ENCODE measurements at regions not wholly inside any gene's neighbourhood (a gene's known extent, or its start where the extent isn't known, plus 50 kb on each side); places are given as distances from the start of the nearest gene placed in this dataset.
"Not testable (repeated sequence)": the region's sequence is repeated elsewhere in the genome, so short reads cannot be mapped to it uniquely, and the experiment has no call there.

DNA sequence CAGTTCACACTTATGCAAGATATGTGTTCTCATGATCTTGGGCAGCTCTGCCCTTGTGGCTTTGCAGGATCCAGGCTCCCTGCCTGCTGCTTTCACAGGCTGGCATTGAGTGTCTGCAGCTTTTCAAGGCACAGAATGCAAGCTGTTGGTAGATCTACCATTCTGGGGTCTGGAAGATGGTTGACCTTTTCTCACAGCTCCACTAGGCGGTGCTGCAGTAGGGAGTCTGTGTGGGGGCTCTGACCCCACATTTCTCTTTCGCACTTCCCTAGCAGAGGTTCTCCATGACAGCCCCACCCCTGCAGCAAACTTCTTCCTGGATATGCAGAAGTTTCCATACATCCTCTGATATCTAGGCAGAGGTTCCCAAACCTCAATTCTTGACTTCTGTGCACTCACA, 500.5 kb downstream of the BRINP3 start:
- no peak for DNase-seq

DNA sequence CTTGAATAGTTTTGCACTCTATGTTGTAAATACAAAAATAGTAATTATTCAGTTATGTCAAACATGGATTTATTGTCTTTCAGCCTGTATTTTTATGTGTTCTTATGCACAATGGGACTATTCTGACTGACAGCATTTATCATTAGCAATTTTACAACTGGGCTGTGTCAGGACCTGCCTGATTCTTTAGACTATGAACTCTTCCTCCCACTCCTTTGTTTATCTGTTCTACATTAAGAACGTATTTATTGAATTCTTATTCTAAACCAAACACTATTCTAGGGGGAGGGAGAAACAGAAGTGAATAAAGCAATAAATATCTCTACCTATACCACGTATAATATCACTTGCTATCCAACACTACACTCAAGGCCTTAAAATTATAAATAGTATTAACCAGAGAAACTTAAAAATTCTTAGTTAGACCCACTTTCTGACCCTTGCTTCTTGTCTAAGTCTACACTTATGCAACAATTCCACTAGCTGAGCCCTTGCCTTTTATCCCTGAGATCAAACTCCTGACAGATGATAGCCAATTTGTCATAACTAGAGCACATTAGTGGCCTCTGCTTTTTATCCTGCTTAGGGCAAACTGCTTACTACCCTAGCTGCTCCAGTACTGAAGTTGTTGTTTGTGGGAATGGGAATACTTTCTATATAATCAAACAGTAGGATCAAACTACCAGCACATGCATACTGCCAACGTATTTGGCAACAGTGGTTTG, 494.3 kb downstream of the BRINP3 start:
- DNase-seq: no peak

DNA sequence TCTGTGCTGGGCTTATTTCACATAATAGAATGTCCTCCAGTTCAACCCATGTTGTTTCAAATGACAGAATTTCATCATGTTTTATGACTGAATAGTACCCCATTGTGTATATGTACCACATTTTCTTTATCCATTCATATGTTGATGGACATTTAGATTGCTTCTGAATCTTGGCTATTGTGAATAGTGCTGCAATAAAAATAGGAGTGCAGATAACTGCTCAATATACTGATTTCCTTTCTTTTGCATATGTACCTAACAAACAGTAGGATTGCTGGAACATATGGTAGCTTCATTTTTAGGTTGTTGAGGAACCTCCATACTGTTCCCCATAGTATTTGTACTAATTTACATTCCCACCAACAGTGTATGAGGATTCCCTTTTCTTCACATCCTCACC, 491.1 kb downstream of the BRINP3 start:
- DNase-seq: no peak

- no peak for DNase-seq
Observed at GRCh38 chr1:189987509-189987908, 490.2 kb downstream of the BRINP3 start.

DNA sequence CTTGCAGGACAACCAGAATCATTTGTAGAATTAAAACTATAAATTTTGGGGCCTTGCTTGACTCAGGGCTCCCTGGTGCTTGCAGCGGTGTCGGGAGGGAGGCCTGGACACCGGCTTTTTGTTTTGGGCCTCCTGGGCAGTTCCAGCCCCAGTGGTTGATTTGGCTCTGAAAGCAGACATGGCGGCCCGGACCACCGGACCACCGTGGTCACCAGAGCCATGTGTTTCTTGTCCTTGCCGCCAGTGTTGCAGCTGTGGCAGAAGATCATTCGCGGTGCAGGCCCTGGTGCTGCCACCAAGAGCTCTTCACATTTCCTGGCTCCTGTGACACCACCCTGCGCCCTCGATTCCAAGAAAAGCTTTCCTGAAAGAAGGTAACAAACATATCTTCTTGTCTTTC, 484.8 kb downstream of the BRINP3 start:
- DNase-seq: no peak

GRCh38 chr1:190000365-190000872, 477.2 kb downstream of the BRINP3 start:
- no peak for DNase-seq

DNA sequence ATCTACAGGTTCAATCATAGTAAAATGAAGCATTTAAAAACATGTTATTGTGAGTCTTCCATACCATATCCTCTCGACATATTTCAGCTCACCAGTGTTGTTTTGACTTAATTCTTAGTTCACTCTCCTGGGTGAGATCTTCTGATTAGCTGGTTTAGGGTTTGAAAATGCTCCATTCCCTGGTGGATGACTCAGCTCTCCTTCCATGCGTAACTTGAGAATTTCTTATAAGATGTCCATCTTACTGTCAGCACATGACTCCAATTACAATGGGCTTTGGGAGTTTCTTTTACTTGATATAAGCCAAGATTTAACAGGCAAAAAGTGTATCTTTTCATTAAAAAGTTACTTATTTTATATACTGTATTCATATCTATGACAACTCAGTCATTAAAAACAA, 476.5 kb downstream of the BRINP3 start:
- DNase-seq: no peak

- no peak for DNase-seq
Observed at GRCh38 chr1:190003376-190003775, 474.3 kb downstream of the BRINP3 start.

DNA sequence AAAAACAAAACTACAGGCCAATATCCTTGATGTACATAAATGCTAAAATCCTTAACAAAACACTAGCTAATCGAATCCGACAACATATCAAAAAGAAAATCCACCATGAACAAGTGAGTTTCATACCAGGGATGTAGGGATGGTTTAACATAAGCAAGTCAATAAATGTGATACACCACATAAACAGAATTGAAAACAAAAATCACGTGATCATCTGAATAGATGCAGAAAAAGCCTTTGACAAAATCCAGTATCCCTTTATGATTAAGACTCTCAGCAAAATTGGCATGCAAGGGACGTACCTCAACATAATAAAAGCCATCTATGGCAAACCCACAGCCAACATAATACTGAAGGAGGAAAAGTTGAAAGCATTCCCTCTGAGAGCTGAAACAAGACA, 466.1 kb downstream of the BRINP3 start:
- DNase-seq: no peak

DNA sequence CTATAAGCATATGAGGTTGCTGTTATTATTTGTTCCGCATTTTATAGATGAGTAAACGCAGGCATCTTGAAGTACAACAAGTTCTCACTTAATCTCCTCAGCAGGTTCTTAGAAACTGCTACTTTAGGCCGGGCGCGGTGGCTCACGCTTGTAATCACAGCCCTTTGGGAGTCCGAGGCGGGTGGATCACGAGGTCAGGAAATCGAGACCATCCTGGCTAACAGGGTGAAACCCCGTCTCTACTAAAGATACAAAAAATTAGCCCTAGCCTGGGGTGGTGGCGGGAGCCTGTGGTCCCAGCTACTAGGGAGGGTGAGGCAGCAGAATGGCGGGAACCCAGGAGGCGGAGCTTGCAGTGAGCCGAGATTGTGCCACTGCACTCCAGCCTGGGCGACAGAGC, 458.5 kb downstream of the BRINP3 start:
- not testable (repeated sequence) for DNase-seq

GRCh38 chr1:190019717-190020116, 457.9 kb downstream of the BRINP3 start:
- DNase-seq: no peak

DNA sequence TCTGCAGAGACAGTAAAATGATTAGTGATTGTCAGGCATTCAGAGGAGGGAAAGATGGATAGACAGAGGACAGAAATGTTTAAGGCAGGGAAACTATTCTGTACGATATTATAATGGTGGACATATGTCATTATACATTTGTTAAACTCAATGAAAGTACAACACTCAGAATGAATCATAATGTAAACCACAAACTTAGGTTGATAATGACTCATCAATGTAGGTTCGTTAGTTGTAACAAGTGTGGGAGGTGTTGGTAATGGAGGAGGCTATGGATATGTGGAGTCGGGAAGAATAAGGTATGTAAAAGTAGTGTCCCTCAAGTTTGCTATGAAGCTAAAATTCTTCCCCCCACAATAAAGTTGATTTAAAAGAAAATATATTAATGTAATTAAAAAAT, 455.0 kb downstream of the BRINP3 start:
- DNase-seq: no peak

DNA sequence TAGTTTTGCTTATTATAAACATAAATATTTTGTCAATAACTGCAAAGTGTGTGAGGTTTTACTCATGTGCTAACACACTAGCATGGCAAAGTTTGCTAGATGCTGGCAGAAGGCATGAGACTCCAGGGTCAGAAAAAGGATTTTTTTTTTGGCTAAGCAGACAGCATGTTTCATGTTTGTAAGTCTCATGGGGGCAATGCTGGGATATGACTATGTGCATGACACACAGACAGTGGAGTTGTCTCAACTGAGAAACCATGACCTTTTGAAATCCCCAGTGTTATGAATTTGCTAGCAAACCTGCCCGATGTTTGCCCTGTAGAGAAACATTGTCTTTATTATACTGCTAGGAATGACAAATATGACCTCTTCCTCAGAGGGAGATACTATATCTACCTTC, 448.2 kb downstream of the BRINP3 start:
- no peak for DNase-seq

GRCh38 chr1:190043655-190044054, 434.0 kb downstream of the BRINP3 start:
- no peak for DNase-seq

GRCh38 chr1:190046231-190046630, 431.4 kb downstream of the BRINP3 start:
- DNase-seq: no peak

Data from central memory CD4-positive, alpha-beta T cell (primary cell).